HL-60 (cell line): ENCODE measurements at regions not wholly inside any gene's neighbourhood (a gene's known extent, or its start where the extent isn't known, plus 50 kb on each side); places are given as distances from the start of the nearest gene placed in this dataset.

Source experiments
- GABPA ChIP-seq: IDR thresholded peaks from 2 replicates; pipeline ENCODE4 v1.6.1; 2012; ENCODE audit warnings: low read depth
- POLR2AphosphoS5 ChIP-seq: IDR thresholded peaks from 2 replicates; pipeline ENCODE4 v1.6.1; 2012; ENCODE audit warnings: low read depth
- SPI1 ChIP-seq: IDR thresholded peaks from 2 replicates; pipeline ENCODE4 v1.6.1; 2012; ENCODE audit warnings: low read depth, mild to moderate bottlenecking, borderline replicate concordance
- TF ChIP-seq, protein P1 (sequence below): IDR thresholded peaks from one replicate; pipeline ENCODE4 v1.5.1; 2011; ENCODE audit warnings: low read length, control low read depth, inconsistent platforms; ENCODE audit not compliant: insufficient read depth
- TF ChIP-seq, protein P2 (sequence below): IDR thresholded peaks from 2 replicates; pipeline ENCODE4 v1.6.1; 2012; ENCODE audit warnings: low read depth; ENCODE audit not compliant: insufficient replicate concordance

DNA sequence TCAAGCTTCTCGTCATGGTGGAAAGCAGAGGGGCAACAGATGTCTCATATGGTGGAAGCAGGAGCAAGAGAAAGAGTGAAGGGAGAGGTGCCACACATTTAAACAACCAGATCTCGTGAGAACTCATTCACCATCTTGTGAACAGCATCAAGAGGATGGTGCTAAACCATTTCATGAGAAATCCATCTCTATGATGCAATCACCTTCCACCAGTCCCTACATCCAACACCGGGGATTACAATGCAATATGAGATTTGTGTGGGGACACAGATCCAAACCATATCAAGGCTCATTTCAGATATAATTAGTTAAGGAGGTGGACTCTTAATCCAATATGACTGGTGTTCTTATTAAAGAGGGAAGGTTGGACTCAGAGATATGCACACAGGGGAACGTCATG, 272.8 kb downstream of the KCNS3 start:
- TF ChIP-seq, protein P1, sequence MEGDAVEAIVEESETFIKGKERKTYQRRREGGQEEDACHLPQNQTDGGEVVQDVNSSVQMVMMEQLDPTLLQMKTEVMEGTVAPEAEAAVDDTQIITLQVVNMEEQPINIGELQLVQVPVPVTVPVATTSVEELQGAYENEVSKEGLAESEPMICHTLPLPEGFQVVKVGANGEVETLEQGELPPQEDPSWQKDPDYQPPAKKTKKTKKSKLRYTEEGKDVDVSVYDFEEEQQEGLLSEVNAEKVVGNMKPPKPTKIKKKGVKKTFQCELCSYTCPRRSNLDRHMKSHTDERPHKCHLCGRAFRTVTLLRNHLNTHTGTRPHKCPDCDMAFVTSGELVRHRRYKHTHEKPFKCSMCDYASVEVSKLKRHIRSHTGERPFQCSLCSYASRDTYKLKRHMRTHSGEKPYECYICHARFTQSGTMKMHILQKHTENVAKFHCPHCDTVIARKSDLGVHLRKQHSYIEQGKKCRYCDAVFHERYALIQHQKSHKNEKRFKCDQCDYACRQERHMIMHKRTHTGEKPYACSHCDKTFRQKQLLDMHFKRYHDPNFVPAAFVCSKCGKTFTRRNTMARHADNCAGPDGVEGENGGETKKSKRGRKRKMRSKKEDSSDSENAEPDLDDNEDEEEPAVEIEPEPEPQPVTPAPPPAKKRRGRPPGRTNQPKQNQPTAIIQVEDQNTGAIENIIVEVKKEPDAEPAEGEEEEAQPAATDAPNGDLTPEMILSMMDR: no peak
- TF ChIP-seq, protein P2, sequence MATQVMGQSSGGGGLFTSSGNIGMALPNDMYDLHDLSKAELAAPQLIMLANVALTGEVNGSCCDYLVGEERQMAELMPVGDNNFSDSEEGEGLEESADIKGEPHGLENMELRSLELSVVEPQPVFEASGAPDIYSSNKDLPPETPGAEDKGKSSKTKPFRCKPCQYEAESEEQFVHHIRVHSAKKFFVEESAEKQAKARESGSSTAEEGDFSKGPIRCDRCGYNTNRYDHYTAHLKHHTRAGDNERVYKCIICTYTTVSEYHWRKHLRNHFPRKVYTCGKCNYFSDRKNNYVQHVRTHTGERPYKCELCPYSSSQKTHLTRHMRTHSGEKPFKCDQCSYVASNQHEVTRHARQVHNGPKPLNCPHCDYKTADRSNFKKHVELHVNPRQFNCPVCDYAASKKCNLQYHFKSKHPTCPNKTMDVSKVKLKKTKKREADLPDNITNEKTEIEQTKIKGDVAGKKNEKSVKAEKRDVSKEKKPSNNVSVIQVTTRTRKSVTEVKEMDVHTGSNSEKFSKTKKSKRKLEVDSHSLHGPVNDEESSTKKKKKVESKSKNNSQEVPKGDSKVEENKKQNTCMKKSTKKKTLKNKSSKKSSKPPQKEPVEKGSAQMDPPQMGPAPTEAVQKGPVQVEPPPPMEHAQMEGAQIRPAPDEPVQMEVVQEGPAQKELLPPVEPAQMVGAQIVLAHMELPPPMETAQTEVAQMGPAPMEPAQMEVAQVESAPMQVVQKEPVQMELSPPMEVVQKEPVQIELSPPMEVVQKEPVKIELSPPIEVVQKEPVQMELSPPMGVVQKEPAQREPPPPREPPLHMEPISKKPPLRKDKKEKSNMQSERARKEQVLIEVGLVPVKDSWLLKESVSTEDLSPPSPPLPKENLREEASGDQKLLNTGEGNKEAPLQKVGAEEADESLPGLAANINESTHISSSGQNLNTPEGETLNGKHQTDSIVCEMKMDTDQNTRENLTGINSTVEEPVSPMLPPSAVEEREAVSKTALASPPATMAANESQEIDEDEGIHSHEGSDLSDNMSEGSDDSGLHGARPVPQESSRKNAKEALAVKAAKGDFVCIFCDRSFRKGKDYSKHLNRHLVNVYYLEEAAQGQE: no peak
- TF ChIP-seq POLR2AphosphoS5: no peak
- TF ChIP-seq GABPA: no peak
- TF ChIP-seq SPI1: no peak
